Activated CD4-positive, alpha-beta T cell treated with anti-CD3 and anti-CD28 coated beads, Interleukin-2, amount 10 ng/mL, durations not matched to agents 24 days and 14 days (primary cell): ENCODE measurements at regions not wholly inside any gene's neighbourhood (a gene's known extent, or its start where the extent isn't known, plus 50 kb on each side); places are given as distances from the start of the nearest gene placed in this dataset.
"Not testable (repeated sequence)": the region's sequence is repeated elsewhere in the genome, so short reads cannot be mapped to it uniquely, and the experiment has no call there.

Experiments
- DNase-seq: peaks from one replicate; pipeline ENCODE4 v3.0.0; 2022
- H3K27ac Mint-ChIP-seq: one replicate; pipeline ENCODE4 v1.8.0; 2022; ENCODE audit warnings: mild to moderate bottlenecking, mixed read lengths
- H3K27me3 Mint-ChIP-seq: one replicate; pipeline ENCODE4 v1.8.0; 2022; ENCODE audit warnings: mixed read lengths
- H3K36me3 Mint-ChIP-seq: one replicate; pipeline ENCODE4 v1.8.0; 2022; ENCODE audit warnings: low read depth, mild to moderate bottlenecking, mixed read lengths
- H3K4me1 Mint-ChIP-seq: one replicate; pipeline ENCODE4 v1.8.0; 2021; ENCODE audit warnings: mixed read lengths
- H3K4me3 Mint-ChIP-seq: one replicate; pipeline ENCODE4 v1.8.0; 2022; ENCODE audit warnings: mild to moderate bottlenecking, moderate library complexity, mixed read lengths
- H3K9me3 Mint-ChIP-seq: one replicate; pipeline ENCODE4 v1.8.0; 2021; ENCODE audit warnings: mixed read lengths
- intact Hi-C: fragments of 100-400 bp; cut with micrococcal nuclease; formaldehyde crosslinking; loops from one replicate; pipeline ENCODE4 v1.15.1; 2023

DNA sequence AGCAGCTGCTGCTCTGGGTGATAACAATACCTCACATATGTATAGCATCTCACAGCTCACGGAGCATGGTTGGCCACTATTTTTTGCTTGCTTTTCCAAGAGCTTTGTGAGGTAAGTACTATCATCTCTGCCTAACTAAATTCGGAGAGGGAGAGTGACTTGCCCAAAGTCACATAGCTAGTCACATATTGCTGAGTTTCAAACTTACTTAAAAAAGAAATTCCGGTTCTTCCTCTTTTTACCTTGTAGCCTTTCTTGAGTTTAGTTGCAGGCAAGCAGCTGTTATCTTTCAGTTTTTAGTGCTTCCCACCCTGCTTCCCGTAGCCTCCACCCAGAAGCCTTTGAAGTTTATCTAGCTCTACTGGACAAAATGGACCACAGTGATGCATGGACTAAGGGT is 309.2 kb downstream of the PDCD6IP start:
- H3K27ac Mint-ChIP-seq: no peak overlapping the region
- H3K27me3 Mint-ChIP-seq: no peaks in the 10 kb centered on the region
- DNase-seq: no peak
- intact Hi-C loops: no loop called here
- H3K4me3 Mint-ChIP-seq: no peak overlapping the region
- peaks cover 4% of the 10 kb centered on the region for H3K9me3 Mint-ChIP-seq
- no peaks in the 10 kb centered on the region for H3K36me3 Mint-ChIP-seq
- H3K4me1 Mint-ChIP-seq: no peaks in the 10 kb centered on the region

DNA sequence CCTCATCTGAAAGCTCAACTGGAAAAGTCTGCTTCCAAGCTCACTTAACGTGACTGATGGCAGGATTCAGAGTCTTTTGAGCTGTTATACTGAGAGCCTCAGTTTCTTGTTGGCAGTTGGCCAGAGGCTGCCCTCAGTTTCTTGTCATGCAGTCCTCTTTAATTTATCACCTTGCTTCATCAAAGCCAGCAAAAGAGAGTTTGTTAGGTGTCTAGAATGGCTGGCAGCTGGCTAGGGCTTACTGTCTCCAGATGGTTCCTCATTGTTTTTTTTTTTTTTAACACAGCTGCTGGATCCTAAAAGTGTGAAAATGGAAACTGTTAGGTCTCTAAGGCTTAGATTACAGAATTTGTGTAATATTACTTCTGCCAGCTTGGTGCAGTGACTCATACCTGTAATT is 310.6 kb downstream of the PDCD6IP start:
- Mint-ChIP-seq H3K27ac (no peak overlapping the region), H3K36me3 (no peaks in the 10 kb centered on the region), H3K9me3 (peaks cover 4% of the 10 kb centered on the region), H3K4me3 (no peak overlapping the region), H3K27me3 (no peaks in the 10 kb centered on the region), H3K4me1 (no peaks in the 10 kb centered on the region)
- no peak for DNase-seq
- intact Hi-C loops: no loop called here

GRCh38 chr3:34109846-34110245 is 311.4 kb downstream of the PDCD6IP start:
- H3K27me3 Mint-ChIP-seq: no peaks in the 10 kb centered on the region
- no peak overlapping the region for H3K4me3 Mint-ChIP-seq
- no peaks in the 10 kb centered on the region for H3K4me1 Mint-ChIP-seq
- no peak for DNase-seq
- no peaks in the 10 kb centered on the region for H3K36me3 Mint-ChIP-seq
- no peak overlapping the region for H3K27ac Mint-ChIP-seq
- H3K9me3 Mint-ChIP-seq: peaks cover 4% of the 10 kb centered on the region
- intact Hi-C loops: no loop called here

DNA sequence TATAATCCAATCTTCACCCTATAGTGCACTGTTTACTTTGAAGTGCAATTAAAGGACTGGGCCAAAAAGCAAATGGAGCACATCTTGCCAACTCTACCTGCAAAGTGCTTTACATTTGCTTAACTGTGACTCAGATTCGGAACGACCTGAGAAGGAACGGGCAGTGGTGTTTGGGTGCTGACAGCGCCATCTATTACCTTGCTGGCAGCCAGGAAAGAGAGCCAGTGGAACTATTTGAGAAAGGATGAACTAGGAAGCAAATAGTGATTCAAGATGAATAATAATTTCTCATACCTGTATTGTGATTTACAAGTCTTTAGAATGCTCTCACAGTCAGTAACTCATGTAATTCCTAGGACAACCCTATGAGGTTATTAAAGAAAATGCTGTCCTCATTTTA is 312.9 kb downstream of the PDCD6IP start:
- Mint-ChIP-seq H3K27me3 (no peaks in the 10 kb centered on the region), H3K9me3 (no peaks in the 10 kb centered on the region), H3K27ac (no peak overlapping the region), H3K36me3 (no peaks in the 10 kb centered on the region), H3K4me1 (no peaks in the 10 kb centered on the region), H3K4me3 (no peak overlapping the region)
- intact Hi-C loops: no loop called here
- no peak for DNase-seq

DNA sequence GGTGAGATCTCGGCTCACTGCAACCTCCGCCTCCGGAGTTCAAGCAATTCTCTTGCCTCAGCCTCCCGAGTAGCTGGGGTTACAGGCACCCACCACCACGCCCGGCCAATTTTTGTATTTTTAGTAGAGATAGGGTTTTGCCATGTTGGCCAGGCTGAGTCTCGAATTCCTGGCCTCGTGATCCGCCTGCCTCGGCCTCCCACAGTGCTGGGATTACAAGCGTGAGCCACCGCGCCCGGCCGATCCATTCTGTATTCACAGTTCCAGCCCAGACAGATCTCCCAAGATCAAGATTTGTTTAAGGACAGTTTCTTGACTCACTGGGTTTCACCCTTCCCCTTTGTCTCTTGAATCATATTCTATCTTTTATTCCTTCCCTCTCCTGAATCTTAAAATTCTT is 313.8 kb downstream of the PDCD6IP start:
- H3K9me3 Mint-ChIP-seq, DNase-seq, H3K4me3 Mint-ChIP-seq, H3K36me3 Mint-ChIP-seq, intact Hi-C loops, H3K27me3 Mint-ChIP-seq, H3K27ac Mint-ChIP-seq, H3K4me1 Mint-ChIP-seq: not testable (repeated sequence)

DNA sequence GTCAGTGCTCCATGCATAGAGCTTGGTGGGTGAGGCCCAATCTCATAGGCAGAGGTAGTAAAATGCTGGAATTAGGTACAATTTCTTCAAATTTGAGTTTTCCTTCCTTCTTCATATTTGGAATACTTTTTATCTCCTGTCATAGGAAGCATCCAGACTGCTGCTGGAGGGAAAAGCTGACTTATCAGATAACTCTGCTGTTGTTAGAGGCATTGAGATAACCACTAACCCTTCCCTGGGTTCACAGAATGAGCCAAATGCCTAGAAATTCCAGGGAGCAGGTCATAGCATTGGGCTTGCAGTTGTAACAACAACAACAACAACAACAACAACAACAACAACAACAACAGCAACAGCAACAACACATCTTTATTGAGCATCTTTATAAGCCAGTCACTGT is 332.7 kb downstream of the PDCD6IP start:
- Mint-ChIP-seq H3K4me1 (no peaks in the 10 kb centered on the region), H3K27ac (no peak overlapping the region), H3K27me3 (no peaks in the 10 kb centered on the region), H3K9me3 (no peaks in the 10 kb centered on the region), H3K36me3 (no peaks in the 10 kb centered on the region), H3K4me3 (no peak overlapping the region)
- intact Hi-C loops: no loop called here
- no peak for DNase-seq

DNA sequence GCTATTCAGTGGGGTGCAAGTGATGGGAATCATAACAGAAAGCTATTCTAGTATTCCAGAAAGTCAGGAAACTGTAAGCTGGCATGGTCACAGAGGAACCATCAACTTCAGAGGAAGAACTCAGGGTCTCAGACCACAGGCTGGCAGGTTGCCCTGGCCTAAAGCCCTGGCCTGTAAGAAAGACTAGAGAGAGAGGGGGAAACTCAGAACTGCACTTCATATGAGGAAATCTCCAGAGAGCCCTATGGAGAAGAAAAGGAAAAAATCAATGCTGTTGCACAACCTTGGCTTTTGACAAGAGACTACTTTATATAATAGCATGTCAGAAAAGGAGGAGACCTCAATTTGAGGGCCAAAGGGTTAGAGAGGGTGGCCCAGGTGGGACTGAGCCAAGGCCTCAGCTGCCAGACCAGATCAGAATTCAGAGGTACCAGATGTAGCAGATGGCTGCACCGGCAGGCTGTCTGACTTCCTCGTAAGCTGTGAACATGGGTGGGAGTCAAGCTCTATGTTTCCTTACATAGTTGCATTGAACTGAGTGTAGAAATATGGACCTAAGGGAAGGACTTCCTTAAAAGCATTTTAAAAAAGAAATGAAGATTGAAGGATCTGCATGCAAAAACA is 333.8 kb downstream of the PDCD6IP start:
- no peak for DNase-seq
- Mint-ChIP-seq H3K9me3 (no peaks in the 10 kb centered on the region), H3K36me3 (no peaks in the 10 kb centered on the region), H3K4me3 (no peak overlapping the region), H3K27me3 (no peaks in the 10 kb centered on the region), H3K4me1 (no peaks in the 10 kb centered on the region), H3K27ac (no peak overlapping the region)
- intact Hi-C loops: no loop called here

DNA sequence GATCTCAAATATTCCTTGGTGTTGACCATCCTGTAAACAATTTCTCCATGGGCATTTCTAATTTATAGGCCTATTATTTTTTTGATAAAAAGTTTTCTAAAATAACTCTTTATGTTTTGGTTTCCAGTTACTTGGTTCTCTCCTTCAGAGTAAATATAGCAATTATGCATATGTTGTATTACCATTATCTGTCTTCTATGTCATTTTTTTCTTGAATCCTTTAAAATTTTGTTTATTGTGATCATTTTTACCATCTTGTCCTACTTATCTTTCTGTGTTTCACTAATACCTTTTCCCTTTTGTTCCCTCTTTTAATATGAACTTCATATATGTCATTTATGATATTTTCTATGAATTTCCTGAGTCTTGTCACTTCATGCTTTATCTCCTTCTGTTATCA is 341.1 kb downstream of the PDCD6IP start:
- no peak overlapping the region for H3K27ac Mint-ChIP-seq

GRCh38 chr3:34140616-34141015 is 342.2 kb downstream of the PDCD6IP start:
- Mint-ChIP-seq H3K36me3 (no peaks in the 10 kb centered on the region), H3K9me3 (peaks cover 9% of the 10 kb centered on the region), H3K27ac (no peak overlapping the region), H3K4me1 (no peaks in the 10 kb centered on the region), H3K4me3 (no peak overlapping the region), H3K27me3 (peaks cover 2% of the 10 kb centered on the region)
- no peak for DNase-seq
- intact Hi-C loops: no loop called here

More for the DNA sequence above, 341.1 kb downstream of the PDCD6IP start:
- Mint-ChIP-seq H3K4me1 (no peaks in the 10 kb centered on the region), H3K4me3 (no peak overlapping the region), H3K27me3 (peaks cover 2% of the 10 kb centered on the region), H3K9me3 (peaks cover 7% of the 10 kb centered on the region), H3K36me3 (no peaks in the 10 kb centered on the region)
- intact Hi-C loops: no loop called here
- no peak for DNase-seq

- Mint-ChIP-seq H3K36me3 (no peaks in the 10 kb centered on the region), H3K4me1 (no peaks in the 10 kb centered on the region)
- no peak for DNase-seq
Measured at GRCh38 chr3:34141841-34142337, 343.5 kb downstream of the PDCD6IP start.

GRCh38 chr3:34145796-34146195 is 347.4 kb downstream of the PDCD6IP start:
- no peaks in the 10 kb centered on the region for H3K36me3 Mint-ChIP-seq
- H3K27ac Mint-ChIP-seq: no peak overlapping the region
- no peaks in the 10 kb centered on the region for H3K4me1 Mint-ChIP-seq
- intact Hi-C loops: no loop called here
- H3K4me3 Mint-ChIP-seq: no peak overlapping the region
- H3K27me3 Mint-ChIP-seq: peaks cover 2% of the 10 kb centered on the region
- peaks cover 13% of the 10 kb centered on the region for H3K9me3 Mint-ChIP-seq
- no peak for DNase-seq

More at GRCh38 chr3:34141841-34142337, 343.5 kb downstream of the PDCD6IP start:
- Mint-ChIP-seq H3K9me3 (peaks cover 9% of the 10 kb centered on the region), H3K4me3 (no peak overlapping the region), H3K27ac (peak overlapping the region; percentile 54), H3K27me3 (peaks cover 2% of the 10 kb centered on the region)
- intact Hi-C loops: no loop called here

GRCh38 chr3:34146596-34146995 is 348.2 kb downstream of the PDCD6IP start:
- intact Hi-C loops: no loop called here
- H3K9me3 Mint-ChIP-seq: peaks cover 13% of the 10 kb centered on the region
- no peaks in the 10 kb centered on the region for H3K36me3 Mint-ChIP-seq
- DNase-seq: no peak
- no peak overlapping the region for H3K27ac Mint-ChIP-seq
- no peak overlapping the region for H3K4me3 Mint-ChIP-seq
- peaks cover 2% of the 10 kb centered on the region for H3K27me3 Mint-ChIP-seq
- H3K4me1 Mint-ChIP-seq: no peaks in the 10 kb centered on the region

DNA sequence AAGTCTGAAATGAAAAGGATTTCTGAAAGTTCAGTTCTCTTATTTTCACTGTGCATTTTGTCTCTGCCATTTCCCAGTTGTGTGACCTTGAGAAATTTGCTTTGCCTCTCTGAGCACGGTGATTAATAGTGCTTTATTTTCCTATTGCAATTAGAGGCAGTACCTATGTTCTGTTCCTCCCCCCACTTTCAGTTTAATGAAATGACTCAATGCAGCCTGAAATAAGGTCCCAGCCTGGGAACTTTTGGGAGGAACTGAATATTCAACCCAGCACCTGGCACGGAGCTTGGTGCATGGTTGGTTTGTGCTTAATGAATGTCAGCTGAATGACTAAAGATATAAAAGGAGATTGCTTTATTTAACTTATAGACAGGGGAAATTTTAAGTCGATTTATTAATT is 352.6 kb downstream of the PDCD6IP start:
- no peaks in the 10 kb centered on the region for H3K27me3 Mint-ChIP-seq
- no peaks in the 10 kb centered on the region for H3K4me1 Mint-ChIP-seq
- intact Hi-C loops: no loop called here
- no peak for DNase-seq
- no peaks in the 10 kb centered on the region for H3K36me3 Mint-ChIP-seq
- peaks cover 4% of the 10 kb centered on the region for H3K9me3 Mint-ChIP-seq
- no peak overlapping the region for H3K4me3 Mint-ChIP-seq
- H3K27ac Mint-ChIP-seq: no peak overlapping the region

GRCh38 chr3:34152656-34153055 is 354.2 kb downstream of the PDCD6IP start:
- no peak overlapping the region for H3K27ac Mint-ChIP-seq

GRCh38 chr3:34155108-34155507 is 356.7 kb downstream of the PDCD6IP start:
- Mint-ChIP-seq H3K27ac (no peak overlapping the region), H3K36me3 (no peaks in the 10 kb centered on the region), H3K4me1 (no peaks in the 10 kb centered on the region), H3K27me3 (no peaks in the 10 kb centered on the region), H3K9me3 (no peaks in the 10 kb centered on the region), H3K4me3 (no peak overlapping the region)
- no peak for DNase-seq
- intact Hi-C loops: no loop called here

More at GRCh38 chr3:34152656-34153055, 354.2 kb downstream of the PDCD6IP start:
- Mint-ChIP-seq H3K4me1 (no peaks in the 10 kb centered on the region), H3K4me3 (no peak overlapping the region), H3K27me3 (no peaks in the 10 kb centered on the region), H3K9me3 (no peaks in the 10 kb centered on the region), H3K36me3 (no peaks in the 10 kb centered on the region)
- no peak for DNase-seq
- intact Hi-C loops: no loop called here
